Gastrocnemius medialis (tissue), 4 donors: ENCODE measurements at regions not wholly inside any gene's neighbourhood (a gene's known extent, or its start where the extent isn't known, plus 50 kb on each side); places are given as distances from the start of the nearest gene placed in this dataset.

Source experiments
- CTCF ChIP-seq, 5 experiments: fragments of 450-650 bp in 3 of 5; fragments of 200-600 bp in 2 of 5; sonication (generic) in 2 of 5; IDR thresholded peaks in 4 of 5; conservative IDR thresholded peaks in 1 of 5; 1 replicate in 4 of 5; 2 replicates in 1 of 5; pipeline ENCODE4 v1.5.1; 2016 to 2019; ENCODE audit warnings: antibody characterized with exemption in 5 of 5, mild to moderate bottlenecking in 3 of 5, moderate library complexity in 3 of 5
- POLR2A ChIP-seq, 2 donors: fragments of 450-650 bp; IDR thresholded peaks; one replicate each; pipeline ENCODE4 v1.6.1; 2017; ENCODE audit warnings: antibody characterized with exemption in 2 of 2, mild to moderate bottlenecking in 2 of 2, moderate library complexity in 2 of 2

GRCh38 chrX:20374900-20375438 lies 108.3 kb upstream of the RPS6KA3 start:
- TF ChIP-seq CTCF (IDR thresholded peaks at IDR 0.05 in 4 of 5, conservative IDR thresholded peaks at IDR 0.05 in 1 of 5) (no peak), POLR2A (IDR thresholded peaks at IDR 0.05) (no peak)
